ENCODE measurements at regions not wholly inside any gene's neighbourhood (a gene's known extent, or its start where the extent isn't known, plus 50 kb on each side); places are given as distances from the start of the nearest gene placed in this dataset.

- no peak for DNase-seq (ENCODE audit: low spot score)
Observed at GRCh38 chr2:226429476-226429875, 370.1 kb downstream of the IRS1 start.

- no peak for DNase-seq (ENCODE audit: low spot score)
Observed at GRCh38 chr2:226427538-226428307, 371.9 kb downstream of the IRS1 start.

DNA sequence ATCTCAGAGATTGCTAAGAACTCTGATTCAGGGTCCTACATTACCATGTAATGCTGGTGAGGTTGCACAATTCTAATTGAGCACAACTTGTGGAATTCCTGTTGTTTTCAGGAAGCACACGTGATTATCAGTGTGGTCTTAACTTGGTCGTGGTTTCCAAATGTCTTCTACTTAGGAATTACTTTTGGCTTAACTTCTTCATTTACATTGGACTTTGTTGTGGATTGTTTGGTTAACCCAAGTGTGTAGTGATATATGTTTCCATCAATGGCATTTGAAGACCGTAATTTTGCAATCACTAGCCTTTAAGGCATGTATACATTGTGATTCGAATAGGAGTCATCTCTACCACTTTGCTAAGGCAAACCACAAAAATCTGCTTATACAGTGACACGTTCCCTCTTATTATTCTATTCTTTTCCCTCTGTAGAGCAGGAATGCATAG lies 373.3 kb downstream of the IRS1 start:
- DNase-seq (ENCODE audit: low spot score) = no peak

GRCh38 chr2:226424971-226425370 lies 374.6 kb downstream of the IRS1 start:
- no peak for DNase-seq (ENCODE audit: low spot score)

DNA sequence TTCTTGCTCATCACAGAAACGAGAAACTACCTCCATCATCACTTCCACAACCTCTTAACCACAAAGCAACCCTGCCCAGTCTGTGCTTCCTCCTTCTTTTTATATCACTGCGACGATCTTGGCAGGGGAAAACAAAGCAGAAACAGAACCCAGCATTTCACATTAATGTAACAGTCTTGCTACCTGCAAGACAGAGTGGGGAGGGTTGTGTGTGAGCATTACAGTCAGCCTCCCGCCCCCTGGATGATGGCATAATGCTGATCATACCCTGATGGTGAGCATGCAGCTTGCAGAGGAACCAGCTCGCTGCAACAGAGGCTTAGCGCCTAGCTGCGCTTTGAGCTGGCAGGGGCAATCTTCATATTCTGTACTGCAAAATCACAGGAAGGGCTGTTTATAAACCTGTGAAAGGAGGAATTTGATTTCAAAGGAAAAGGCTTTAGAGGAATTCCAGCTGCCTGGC lies 376.1 kb downstream of the IRS1 start:
- no peak for DNase-seq (ENCODE audit: low spot score)

DNA sequence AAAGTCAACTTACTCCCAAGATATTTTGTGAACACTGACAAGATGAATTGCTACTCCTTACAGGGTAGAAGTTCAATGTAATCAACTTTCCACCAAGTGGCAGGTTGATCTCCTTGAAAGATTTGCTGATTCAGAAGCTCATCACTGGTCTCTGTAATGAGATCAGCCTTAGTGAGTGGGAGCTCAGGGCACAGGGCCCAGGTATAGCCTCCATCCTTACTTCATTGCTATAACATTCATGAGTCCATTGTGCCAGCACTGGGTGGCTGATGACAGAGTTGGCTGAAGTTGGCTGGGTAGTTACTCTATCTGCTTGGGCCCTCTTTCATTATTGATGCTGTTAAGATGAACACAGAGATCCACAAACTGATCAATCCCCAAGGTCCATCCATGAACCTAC lies 379.0 kb downstream of the IRS1 start:
- no peak for DNase-seq (ENCODE audit: low spot score)

GRCh38 chr2:226418521-226418920 lies 381.1 kb downstream of the IRS1 start:
- no peak for DNase-seq (ENCODE audit: low spot score)

DNA sequence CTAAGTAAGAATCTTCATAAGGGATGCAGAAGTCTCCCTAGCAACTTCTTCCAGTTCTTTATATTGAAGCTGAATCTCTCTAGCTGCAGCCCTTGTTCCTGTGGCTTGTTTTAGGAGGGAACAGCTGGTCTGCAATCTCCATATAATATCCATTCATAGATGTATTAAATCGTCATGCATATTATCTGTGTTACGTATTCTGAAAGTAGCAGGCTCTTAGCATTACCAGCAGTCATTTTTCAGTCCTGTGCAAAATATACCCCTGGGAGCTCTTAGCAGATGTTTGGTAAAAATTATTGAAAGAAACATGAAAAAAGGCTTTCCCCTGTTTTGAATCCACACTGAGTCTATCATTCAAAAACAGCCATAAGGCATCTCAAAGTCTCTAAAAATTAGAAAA lies 385.3 kb downstream of the IRS1 start:
- no peak for DNase-seq (ENCODE audit: low spot score)

- DNase-seq (ENCODE audit: low spot score) = no peak
Observed at GRCh38 chr2:226413498-226414130, 386.0 kb downstream of the IRS1 start.

DNA sequence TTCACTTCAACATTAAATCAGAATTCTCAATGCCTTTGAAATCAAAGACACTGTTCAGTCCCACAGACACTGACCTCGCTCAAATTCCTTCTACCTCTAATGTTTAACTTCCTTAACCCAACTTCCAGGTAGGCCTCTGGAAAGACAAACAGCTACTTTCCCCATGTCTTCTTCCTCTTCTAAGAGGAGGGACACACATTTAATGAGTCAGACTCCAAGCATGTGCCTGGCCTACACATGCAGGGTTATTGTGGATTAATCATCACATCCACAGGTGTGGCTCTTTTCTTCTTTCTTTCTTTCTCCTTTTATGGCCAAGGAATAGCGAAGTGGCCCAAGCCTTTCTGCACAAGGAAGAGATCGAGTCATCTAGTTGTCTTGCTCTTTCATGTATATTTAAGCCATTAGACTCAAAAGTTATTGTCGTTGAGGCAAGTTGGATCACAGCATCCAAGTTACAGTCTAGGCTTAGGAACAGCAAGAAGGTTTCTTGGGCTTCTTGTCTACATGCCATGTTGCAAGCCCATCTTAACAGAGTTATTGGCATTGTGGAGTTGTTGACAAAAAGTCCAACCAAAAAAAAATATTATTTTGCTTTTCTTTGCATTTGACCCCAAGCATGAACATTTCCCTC lies 387.8 kb downstream of the IRS1 start:
- DNase-seq (ENCODE audit: low spot score) = no peak

GRCh38 chr2:226411205-226411604 lies 388.4 kb downstream of the IRS1 start:
- DNase-seq (ENCODE audit: low spot score) = no peak

DNA sequence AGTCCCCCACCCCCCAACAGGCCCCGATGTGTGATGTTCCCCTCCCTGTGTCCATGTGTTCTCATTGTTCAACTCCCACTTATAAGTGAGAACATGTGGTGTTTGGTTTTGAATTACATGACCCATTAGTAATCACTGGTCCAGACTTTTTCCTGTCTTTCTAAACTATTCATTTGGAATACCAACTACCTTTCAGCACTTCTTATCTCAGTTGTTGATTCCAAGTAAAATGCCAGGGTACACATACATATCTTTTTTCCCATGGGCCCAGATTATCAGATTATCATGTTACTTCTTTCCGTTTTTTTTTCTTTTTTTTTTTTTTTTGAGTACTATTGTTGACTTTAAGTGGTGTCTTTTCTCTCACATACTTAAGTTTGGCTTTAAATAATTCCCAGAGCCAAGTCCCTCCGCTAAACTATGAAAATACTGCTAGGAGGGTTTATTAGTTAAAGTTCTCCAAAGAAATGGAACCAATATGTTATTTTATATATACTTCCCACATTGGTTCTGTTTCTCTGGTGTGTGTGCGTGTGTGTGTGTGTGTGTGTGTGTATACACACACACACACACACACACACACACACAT lies 389.3 kb downstream of the IRS1 start:
- DNase-seq (ENCODE audit: low spot score) = no peak

DNA sequence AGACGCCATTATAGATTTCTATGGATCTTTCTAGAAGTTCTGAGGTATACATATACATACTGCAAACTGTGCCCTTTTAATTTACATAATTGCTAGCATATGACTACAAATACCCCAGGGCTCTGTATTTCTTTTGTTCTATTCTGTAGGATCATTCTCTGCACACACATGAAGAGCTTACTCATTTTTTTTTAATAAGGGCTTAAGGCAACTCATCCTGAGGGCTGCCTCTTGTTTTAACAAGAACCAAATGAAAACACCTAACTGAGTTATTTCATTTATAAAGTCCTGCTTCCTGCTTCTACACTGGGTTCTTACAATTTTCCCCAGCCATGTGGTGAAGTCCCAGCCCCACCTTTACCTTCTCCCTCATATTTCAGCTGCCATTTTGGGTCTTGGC lies 390.5 kb downstream of the IRS1 start:
- DNase-seq (ENCODE audit: low spot score) = no peak

GRCh38 chr2:226408141-226408540 lies 391.5 kb downstream of the IRS1 start:
- DNase-seq (ENCODE audit: low spot score) = no peak

DNA sequence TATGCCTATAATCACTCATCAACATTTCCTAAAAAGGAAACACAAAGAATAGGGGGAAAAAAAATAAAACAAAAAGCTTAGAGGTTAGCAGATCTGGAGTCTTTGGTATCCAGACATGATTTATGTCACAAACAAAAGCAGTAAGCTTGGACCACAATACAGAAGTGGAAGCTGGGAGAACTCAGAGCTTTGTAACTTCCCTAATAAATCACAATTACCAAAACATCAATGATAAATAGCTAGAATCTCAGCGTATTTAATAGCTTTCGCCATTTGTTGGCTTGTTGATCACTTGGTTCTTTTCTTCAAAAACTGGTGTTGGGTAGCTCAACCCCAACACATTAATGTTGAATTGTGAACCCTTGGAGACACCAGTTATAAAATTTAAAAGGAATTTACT lies 392.5 kb downstream of the IRS1 start:
- no peak for DNase-seq (ENCODE audit: low spot score)

DNA sequence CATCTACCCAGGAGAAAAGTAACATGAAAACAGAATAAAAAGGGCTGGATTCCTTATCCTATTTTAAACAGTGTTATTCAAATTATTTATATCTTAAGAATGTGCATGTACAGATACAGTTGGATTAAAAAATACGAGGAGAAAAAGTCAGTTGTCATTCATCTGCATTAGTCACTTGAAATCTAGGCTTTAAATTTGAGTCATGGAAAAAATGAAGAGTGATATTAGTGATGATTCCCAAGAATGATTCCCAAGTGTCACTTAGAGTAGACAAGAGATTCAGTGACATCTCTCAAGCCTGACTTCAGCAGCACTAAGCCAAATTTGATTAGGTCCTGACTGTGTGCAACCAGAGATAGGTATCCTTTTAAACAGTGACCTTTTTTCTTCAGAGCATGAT lies 394.2 kb downstream of the IRS1 start:
- DNase-seq (ENCODE audit: low spot score) = no peak

- DNase-seq (ENCODE audit: low spot score) = no peak
Observed at GRCh38 chr2:226403369-226403768, 396.3 kb downstream of the IRS1 start.

GRCh38 chr2:226399006-226399405 lies 400.6 kb downstream of the IRS1 start:
- no peak for DNase-seq (ENCODE audit: low spot score)

GRCh38 chr2:226398580-226398979 lies 401.0 kb downstream of the IRS1 start:
- no peak for DNase-seq (ENCODE audit: low spot score)

DNA sequence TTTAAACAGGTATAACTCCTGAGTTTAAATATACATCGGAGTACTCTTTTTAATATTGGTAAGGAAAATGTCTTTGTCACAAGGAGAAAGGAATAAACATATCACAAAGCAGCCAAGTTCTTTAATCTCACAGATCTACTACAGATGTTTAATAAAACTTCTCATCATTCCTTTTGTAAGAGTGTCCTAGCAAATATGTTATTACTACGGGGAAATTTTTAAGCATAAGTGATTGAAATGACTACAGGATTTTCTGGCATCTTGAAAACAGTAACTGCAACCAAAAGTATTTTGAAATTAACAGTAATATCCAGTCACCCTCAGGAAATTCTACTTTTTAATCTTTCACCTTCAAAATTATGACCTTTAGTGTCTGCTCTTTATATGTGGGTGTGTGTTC lies 403.1 kb downstream of the IRS1 start:
- no peak for DNase-seq (ENCODE audit: low spot score)

DNA sequence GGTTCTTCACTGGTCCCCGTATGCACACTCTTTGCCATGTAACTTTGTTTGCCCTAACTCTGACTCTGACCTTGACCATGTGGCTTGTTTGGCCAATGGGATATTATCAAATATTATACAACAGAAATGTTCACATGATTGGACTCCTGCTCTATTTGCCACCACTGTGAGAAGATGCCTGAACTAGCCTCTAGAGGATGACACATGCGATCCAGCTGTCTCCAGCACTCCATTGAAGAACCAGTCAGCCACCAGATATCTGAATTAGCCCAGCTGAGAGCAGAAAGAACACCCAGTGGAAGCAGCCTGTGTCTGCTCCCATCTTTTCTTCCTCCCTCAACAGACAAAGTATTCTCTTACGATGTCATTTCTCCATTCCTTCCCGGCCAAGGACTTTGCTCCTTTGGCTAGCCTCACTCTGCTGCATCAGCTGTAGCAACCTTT lies 412.1 kb downstream of the IRS1 start:
- DNase-seq (ENCODE audit: low spot score) = no peak

DNA sequence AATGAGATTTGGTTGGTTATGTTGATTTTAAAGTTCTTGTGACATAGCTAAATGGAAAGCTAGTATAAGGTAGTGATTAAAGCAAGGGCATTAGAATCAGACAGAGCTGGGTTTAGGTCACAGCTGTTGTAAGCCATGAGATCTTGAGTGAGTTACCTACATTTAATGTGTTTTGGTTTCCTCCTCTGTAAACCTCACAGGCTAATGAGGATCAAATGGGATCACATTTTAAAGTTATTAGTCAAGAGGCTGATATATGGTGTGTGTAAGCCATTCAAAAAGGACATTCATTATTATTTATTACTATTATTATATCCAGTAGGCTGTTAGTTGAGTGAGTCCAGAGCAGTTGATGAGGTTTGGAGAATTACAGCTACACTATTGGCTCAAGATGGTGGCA lies 416.2 kb downstream of the IRS1 start:
- DNase-seq (ENCODE audit: low spot score) = no peak

- DNase-seq (ENCODE audit: low spot score) = no peak
Observed at GRCh38 chr2:226380679-226381078, 418.9 kb downstream of the IRS1 start.

Data from ecto neural progenitor cell (in vitro differentiated cells).